Panc1 (cell line): ENCODE measurements at regions not wholly inside any gene's neighbourhood (a gene's known extent, or its start where the extent isn't known, plus 50 kb on each side); places are given as distances from the start of the nearest gene placed in this dataset.

ENCODE experiments used
- ATAC-seq: fragments of 200-7000 bp; cut with Tn5 transposase; 2 replicates; pipeline ENCODE4 v1.9.1; 2020; ENCODE audit warnings: mild to moderate bottlenecking, moderate library complexity
- BruUV-seq: library from RNA; stranded (reverse); fragments of 400-500 nt; replicated peaks from 2 replicates; lab custom pipeline; 2021; lab: Mats Ljungman, UMichigan
- CTCF ChIA-PET: fragments of 300-600 bp; sonication (Branson Sonifier 250); formaldehyde crosslinking; loops from one replicate; lab custom pipeline; 2022; ENCODE audit warnings: antibody characterized with exemption; lab: Charles Lee
- POLR2A ChIA-PET: fragments of 300-600 bp; sonication (Branson Sonifier 250); formaldehyde crosslinking; loops from one replicate; lab custom pipeline; 2022; ENCODE audit warnings: antibody characterized with exemption; lab: Charles Lee
- DNase-seq: peaks from one replicate; pipeline ENCODE4 v3.0.0-alpha.2; 2010; ENCODE audit warnings: low read depth, low spot score
- H3K27ac ChIP-seq: 2 replicates; pipeline ENCODE4 v1.5.1; 2011; ENCODE audit warnings: mild to moderate bottlenecking, low read length, inconsistent platforms
- H3K27me3 ChIP-seq: fragments of 200-500 bp; sonication (Bioruptor generic); 2 replicates; pipeline ENCODE4 v1.6.0; 2014; ENCODE audit warnings: low read length, inconsistent platforms; ENCODE audit not compliant: control insufficient read depth, insufficient read depth
- H3K36me3 ChIP-seq: fragments of 200-500 bp; sonication (Bioruptor generic); 2 replicates; pipeline ENCODE4 v1.5.1; 2014; ENCODE audit warnings: inconsistent platforms, mild to moderate bottlenecking, low read length, moderate library complexity; ENCODE audit not compliant: control insufficient read depth, insufficient read depth
- H3K4me1 ChIP-seq: 2 replicates; pipeline ENCODE4 v1.5.1; 2011; ENCODE audit warnings: inconsistent platforms, mild to moderate bottlenecking, low read length, moderate library complexity; ENCODE audit not compliant: control insufficient read depth, insufficient read depth
- H3K4me3 ChIP-seq, 2 experiments: 2 replicates each; pipeline ENCODE4 v1.5.1; 2011 to 2012; ENCODE audit warnings: low read depth in 2 of 2, low read length in 2 of 2, mild to moderate bottlenecking in 2 of 2, inconsistent platforms in 1 of 2, moderate library complexity in 1 of 2
- H3K9me3 ChIP-seq: fragments of 200-500 bp; sonication (Bioruptor generic); 2 replicates; pipeline ENCODE4 v1.5.1; 2014; ENCODE audit warnings: low read depth, mild to moderate bottlenecking, inconsistent platforms, low read length, moderate library complexity; ENCODE audit not compliant: control insufficient read depth, insufficient read depth
- CTCF ChIP-seq: fragments of 450-650 bp; IDR thresholded peaks from 2 replicates; pipeline ENCODE4 v1.5.1; 2017; ENCODE audit warnings: mild to moderate bottlenecking
- POLR2AphosphoS5 ChIP-seq: IDR thresholded peaks from 2 replicates; pipeline ENCODE4 v1.6.1; 2012; ENCODE audit warnings: mild to moderate bottlenecking, low read depth, low read length, moderate library complexity
- SIN3A ChIP-seq: IDR thresholded peaks from 2 replicates; pipeline ENCODE4 v1.6.1; 2012; ENCODE audit warnings: low read depth, mild to moderate bottlenecking, low read length, moderate library complexity, borderline replicate concordance; ENCODE audit not compliant: insufficient read depth
- TCF7L2 ChIP-seq: IDR thresholded peaks from 2 replicates; pipeline ENCODE4 v1.6.1; 2011; ENCODE audit warnings: mild to moderate bottlenecking, low read depth, low read length, inconsistent platforms
- in situ Hi-C: cut with HindIII; loops from 2 replicates; pipeline ENCODE4 v1.10.0; 2016; ENCODE audit warnings: low sequenced_read_pairs, low pct_unique_long_range_greater_than_20kb
- intact Hi-C: fragments of 100-400 bp; cut with micrococcal nuclease; formaldehyde crosslinking; loops from one replicate; pipeline ENCODE4 v1.10.0; 2022; ENCODE audit not compliant: unreplicated experiment
- TF ChIP-seq, protein P1 (sequence below), 2 experiments: IDR thresholded peaks; 2 replicates each; pipeline ENCODE4 v1.6.1; 2011 to 2012; ENCODE audit warnings: low read depth in 2 of 2, control low read depth in 1 of 2, low read length in 1 of 2, mild to moderate bottlenecking in 1 of 2, moderate library complexity in 1 of 2; ENCODE audit not compliant: insufficient read depth in 1 of 2

GRCh38 chr1:118791094-118791691 lies 196.9 kb downstream of the TBX15 start:
- DNase-seq, result no peak
- Histone ChIP-seq H3K27me3 (no peaks in the 10 kb centered on the region), H3K27ac (no peak overlapping the region), H3K36me3 (no peaks in the 10 kb centered on the region), H3K4me3 (no peak overlapping the region), H3K4me1 (no peaks in the 10 kb centered on the region), H3K9me3 (no peaks in the 10 kb centered on the region)
- in situ Hi-C loops (no loop called here), intact Hi-C loops (no loop called here)
- ChIA-PET CTCF (no interaction called here), POLR2A (no interaction called here)
- no peak for ATAC-seq
- no TSS peak for BruUV-seq
- TF ChIP-seq CTCF (no peak), POLR2AphosphoS5 (no peak), SIN3A (no peak), TCF7L2 (no peak)
- TF ChIP-seq, protein P1, sequence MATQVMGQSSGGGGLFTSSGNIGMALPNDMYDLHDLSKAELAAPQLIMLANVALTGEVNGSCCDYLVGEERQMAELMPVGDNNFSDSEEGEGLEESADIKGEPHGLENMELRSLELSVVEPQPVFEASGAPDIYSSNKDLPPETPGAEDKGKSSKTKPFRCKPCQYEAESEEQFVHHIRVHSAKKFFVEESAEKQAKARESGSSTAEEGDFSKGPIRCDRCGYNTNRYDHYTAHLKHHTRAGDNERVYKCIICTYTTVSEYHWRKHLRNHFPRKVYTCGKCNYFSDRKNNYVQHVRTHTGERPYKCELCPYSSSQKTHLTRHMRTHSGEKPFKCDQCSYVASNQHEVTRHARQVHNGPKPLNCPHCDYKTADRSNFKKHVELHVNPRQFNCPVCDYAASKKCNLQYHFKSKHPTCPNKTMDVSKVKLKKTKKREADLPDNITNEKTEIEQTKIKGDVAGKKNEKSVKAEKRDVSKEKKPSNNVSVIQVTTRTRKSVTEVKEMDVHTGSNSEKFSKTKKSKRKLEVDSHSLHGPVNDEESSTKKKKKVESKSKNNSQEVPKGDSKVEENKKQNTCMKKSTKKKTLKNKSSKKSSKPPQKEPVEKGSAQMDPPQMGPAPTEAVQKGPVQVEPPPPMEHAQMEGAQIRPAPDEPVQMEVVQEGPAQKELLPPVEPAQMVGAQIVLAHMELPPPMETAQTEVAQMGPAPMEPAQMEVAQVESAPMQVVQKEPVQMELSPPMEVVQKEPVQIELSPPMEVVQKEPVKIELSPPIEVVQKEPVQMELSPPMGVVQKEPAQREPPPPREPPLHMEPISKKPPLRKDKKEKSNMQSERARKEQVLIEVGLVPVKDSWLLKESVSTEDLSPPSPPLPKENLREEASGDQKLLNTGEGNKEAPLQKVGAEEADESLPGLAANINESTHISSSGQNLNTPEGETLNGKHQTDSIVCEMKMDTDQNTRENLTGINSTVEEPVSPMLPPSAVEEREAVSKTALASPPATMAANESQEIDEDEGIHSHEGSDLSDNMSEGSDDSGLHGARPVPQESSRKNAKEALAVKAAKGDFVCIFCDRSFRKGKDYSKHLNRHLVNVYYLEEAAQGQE (IDR thresholded peaks at IDR 0.05; ENCODE audit: insufficient read depth in 1 of 2, low read depth in 2 of 2, low read length in 1 of 2), result no peak

DNA sequence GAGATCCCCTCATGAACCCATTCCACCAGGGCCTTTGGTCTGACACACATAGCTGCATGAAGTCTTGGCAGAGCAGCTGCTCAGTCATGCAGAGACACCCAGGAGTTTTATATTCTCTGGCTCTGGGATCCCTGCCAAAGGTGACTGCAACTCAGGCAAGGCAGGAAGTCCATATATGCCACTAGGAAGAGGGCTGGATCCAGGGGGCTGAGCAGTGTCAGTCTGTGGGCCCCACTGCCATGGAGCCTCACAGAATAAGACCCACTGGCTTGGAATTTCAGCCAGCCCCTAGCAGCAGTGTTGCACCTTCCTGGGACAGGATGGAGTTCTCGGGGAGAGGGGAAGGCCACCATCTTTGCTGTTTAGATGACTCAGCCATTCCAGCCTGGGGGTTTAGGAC lies 199.7 kb downstream of the TBX15 start:
- ATAC-seq, result no peak
- H3K4me3 ChIP-seq, result no peak overlapping the region
- BruUV-seq, result no TSS peak
- ChIA-PET CTCF (no interaction called here), POLR2A (no interaction called here)
- H3K27ac ChIP-seq, result no peak overlapping the region
- TF ChIP-seq POLR2AphosphoS5 (no peak), TCF7L2 (no peak), SIN3A (no peak), CTCF (no peak)
- TF ChIP-seq, protein P1 (IDR thresholded peaks at IDR 0.05; ENCODE audit: insufficient read depth in 1 of 2, low read depth in 2 of 2, low read length in 1 of 2), result no peak
- H3K27me3 ChIP-seq, result no peaks in the 10 kb centered on the region
- in situ Hi-C loops (no loop called here), intact Hi-C loops (no loop called here)
- no peaks in the 10 kb centered on the region for H3K36me3 ChIP-seq
- no peak for DNase-seq
- H3K9me3 ChIP-seq, result no peaks in the 10 kb centered on the region
- H3K4me1 ChIP-seq, result no peaks in the 10 kb centered on the region
